ENCODE measurements at regions not wholly inside any gene's neighbourhood (a gene's known extent, or its start where the extent isn't known, plus 50 kb on each side); places are given as distances from the start of the nearest gene placed in this dataset.

GRCh38 chr15:95888762-95889161 is 441.7 kb upstream of the NR2F2 start:
- no peak for TF ChIP-seq ISL1 (CRISPR knock-in tag; IDR thresholded peaks at IDR 0.05)
- no peak for TF ChIP-seq OSR1 (CRISPR knock-in tag; IDR thresholded peaks at IDR 0.05)
- no peak for TF ChIP-seq ZFP3 (CRISPR knock-in tag; IDR thresholded peaks at IDR 0.05)
- no peak for TF ChIP-seq CSDC2 (CRISPR knock-in tag; IDR thresholded peaks at IDR 0.05)
- no peak for TF ChIP-seq PPARA (CRISPR knock-in tag; IDR thresholded peaks at IDR 0.05; ENCODE audit: borderline replicate concordance)
- no peak for TF ChIP-seq ARNTL (CRISPR knock-in tag; IDR thresholded peaks at IDR 0.05; ENCODE audit: borderline replicate concordance, low read depth)
- no peak for TF ChIP-seq PATZ1 (CRISPR knock-in tag; IDR thresholded peaks at IDR 0.05; ENCODE audit: borderline replicate concordance)
- TF ChIP-seq TSHZ2 (CRISPR knock-in tag; IDR thresholded peaks at IDR 0.05): no peak
- TF ChIP-seq ZNF565 (CRISPR knock-in tag; conservative IDR thresholded peaks at IDR 0.05; ENCODE audit: low read depth): no peak
- no peak for TF ChIP-seq GLIS3 (CRISPR knock-in tag; IDR thresholded peaks at IDR 0.05)
- TF ChIP-seq CREB5 (CRISPR knock-in tag; IDR thresholded peaks at IDR 0.05; ENCODE audit: low read depth): no peak

Data from SK-N-SH treated with all-trans-retinoic acid at 6 μM for 48 hours (cell line).